K562 (cell line): ENCODE measurements at regions not wholly inside any gene's neighbourhood (a gene's known extent, or its start where the extent isn't known, plus 50 kb on each side); places are given as distances from the start of the nearest gene placed in this dataset.

Experiments
- ZNF239 ChIP-seq: fragments of 250-450 bp; sonication (Bioruptor Pico); IDR thresholded peaks from 2 replicates; pipeline ENCODE4 v1.4.0; 2020; ENCODE audit warnings: mild to moderate bottlenecking
- TF ChIP-seq, protein P1 (sequence below), 3 experiments: IDR thresholded peaks in 2 of 3; conservative IDR thresholded peaks in 1 of 3; 2 replicates each; pipeline ENCODE4 v1.5.1; 2011 to 2012; ENCODE audit warnings: low read length in 3 of 3, mild to moderate bottlenecking in 3 of 3, control low read depth in 2 of 3, improper control_type of control experiment in 1 of 3, inconsistent platforms in 1 of 3, low read depth in 1 of 3, mixed read lengths in 1 of 3, moderate library complexity in 1 of 3; ENCODE audit not compliant: insufficient read depth in 2 of 3

DNA sequence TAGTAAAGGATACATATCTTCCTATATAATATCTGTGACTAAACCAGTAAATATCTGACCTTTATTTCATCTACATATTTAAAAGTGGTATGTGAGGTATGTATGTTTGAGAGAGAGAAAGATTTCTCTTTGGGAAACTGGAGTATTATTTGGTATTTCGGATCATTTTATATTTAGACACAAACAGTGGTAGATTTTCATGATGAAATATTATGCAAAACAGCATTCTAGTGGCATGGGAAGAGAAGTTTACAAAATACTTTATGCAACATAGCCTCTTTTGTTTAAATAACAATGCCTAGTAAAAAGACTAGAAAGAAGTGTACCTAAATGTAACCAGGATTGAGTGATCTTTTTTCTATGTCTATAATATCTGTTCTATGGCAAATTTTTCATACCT lies 98.6 kb upstream of the TMEM168 start:
- no peak for TF ChIP-seq ZNF239 (CRISPR knock-in tag)
- TF ChIP-seq, protein P1, sequence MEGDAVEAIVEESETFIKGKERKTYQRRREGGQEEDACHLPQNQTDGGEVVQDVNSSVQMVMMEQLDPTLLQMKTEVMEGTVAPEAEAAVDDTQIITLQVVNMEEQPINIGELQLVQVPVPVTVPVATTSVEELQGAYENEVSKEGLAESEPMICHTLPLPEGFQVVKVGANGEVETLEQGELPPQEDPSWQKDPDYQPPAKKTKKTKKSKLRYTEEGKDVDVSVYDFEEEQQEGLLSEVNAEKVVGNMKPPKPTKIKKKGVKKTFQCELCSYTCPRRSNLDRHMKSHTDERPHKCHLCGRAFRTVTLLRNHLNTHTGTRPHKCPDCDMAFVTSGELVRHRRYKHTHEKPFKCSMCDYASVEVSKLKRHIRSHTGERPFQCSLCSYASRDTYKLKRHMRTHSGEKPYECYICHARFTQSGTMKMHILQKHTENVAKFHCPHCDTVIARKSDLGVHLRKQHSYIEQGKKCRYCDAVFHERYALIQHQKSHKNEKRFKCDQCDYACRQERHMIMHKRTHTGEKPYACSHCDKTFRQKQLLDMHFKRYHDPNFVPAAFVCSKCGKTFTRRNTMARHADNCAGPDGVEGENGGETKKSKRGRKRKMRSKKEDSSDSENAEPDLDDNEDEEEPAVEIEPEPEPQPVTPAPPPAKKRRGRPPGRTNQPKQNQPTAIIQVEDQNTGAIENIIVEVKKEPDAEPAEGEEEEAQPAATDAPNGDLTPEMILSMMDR (IDR thresholded peaks at IDR 0.05 in 2 of 3, conservative IDR thresholded peaks at IDR 0.05 in 1 of 3; ENCODE audit: insufficient read depth in 2 of 3, low read depth in 1 of 3, low read length in 3 of 3), result no peak
